ENCODE measurements at regions not wholly inside any gene's neighbourhood (a gene's known extent, or its start where the extent isn't known, plus 50 kb on each side); places are given as distances from the start of the nearest gene placed in this dataset.

- Histone ChIP-seq H3K9ac (ENCODE audit: low read depth, low read length) (no peak overlapping the region), H3K4me2 (ENCODE audit: insufficient read depth, low read length) (no peak overlapping the region), H3K36me3 (ENCODE audit: insufficient read depth, low read length) (no peaks in the 10 kb centered on the region), H3K9me3 (ENCODE audit: insufficient read depth, low read length, severe bottlenecking) (no peaks in the 10 kb centered on the region), H3K4me1 (ENCODE audit: insufficient read depth, low read length) (no peaks in the 10 kb centered on the region), H3K79me2 (ENCODE audit: insufficient read depth, low read length) (no peaks in the 10 kb centered on the region), H3K4me3 (ENCODE audit: low read depth in 1 of 2, low read length in 2 of 2) (no peak overlapping the region), H3K27me3 (ENCODE audit: insufficient read depth, low read length, poor library complexity) (peaks cover 4% of the 10 kb centered on the region), H2AFZ (ENCODE audit: low read depth, low read length) (no peak overlapping the region), H3K27ac (ENCODE audit: low read length) (no peak overlapping the region), H4K20me1 (ENCODE audit: insufficient read depth, low read length) (no peaks in the 10 kb centered on the region)
- TF ChIP-seq EZH2 (IDR thresholded peaks at IDR 0.05; ENCODE audit: borderline replicate concordance, low read depth, low read length, severe bottlenecking) (no peak), CTCF (IDR thresholded peaks at IDR 0.05; ENCODE audit: borderline replicate concordance, extremely low read depth, low read length, poor library complexity, severe bottlenecking) (no peak)
- no peak for DNase-seq
- no peak for ATAC-seq (ENCODE audit: insufficient read depth, low read depth)
Observed at GRCh38 chr5:61683926-61684325, 351.9 kb downstream of the ZSWIM6 start.

GRCh38 chr5:61686491-61687257 is 354.6 kb downstream of the ZSWIM6 start:
- Histone ChIP-seq H3K4me3 (ENCODE audit: low read depth in 1 of 2, low read length in 2 of 2) (no peak overlapping the region), H3K9me3 (ENCODE audit: insufficient read depth, low read length, severe bottlenecking) (no peaks in the 10 kb centered on the region), H3K79me2 (ENCODE audit: insufficient read depth, low read length) (no peaks in the 10 kb centered on the region), H4K20me1 (ENCODE audit: insufficient read depth, low read length) (no peaks in the 10 kb centered on the region), H3K27me3 (ENCODE audit: insufficient read depth, low read length, poor library complexity) (peaks cover 4% of the 10 kb centered on the region), H3K4me1 (ENCODE audit: insufficient read depth, low read length) (no peaks in the 10 kb centered on the region), H3K36me3 (ENCODE audit: insufficient read depth, low read length) (no peaks in the 10 kb centered on the region), H3K9ac (ENCODE audit: low read depth, low read length) (no peak overlapping the region), H3K4me2 (ENCODE audit: insufficient read depth, low read length) (no peak overlapping the region), H3K27ac (ENCODE audit: low read length) (no peak overlapping the region), H2AFZ (ENCODE audit: low read depth, low read length) (no peak overlapping the region)
- TF ChIP-seq EZH2 (IDR thresholded peaks at IDR 0.05; ENCODE audit: borderline replicate concordance, low read depth, low read length, severe bottlenecking) (no peak), CTCF (IDR thresholded peaks at IDR 0.05; ENCODE audit: borderline replicate concordance, extremely low read depth, low read length, poor library complexity, severe bottlenecking) (no peak)
- DNase-seq (no peak), ATAC-seq (ENCODE audit: insufficient read depth, low read depth) (no peak)

GRCh38 chr5:61687371-61687770 is 355.3 kb downstream of the ZSWIM6 start:
- no peak overlapping the region for H3K9ac ChIP-seq (ENCODE audit: low read depth, low read length)
- DNase-seq, result no peak
- no peaks in the 10 kb centered on the region for H3K4me1 ChIP-seq (ENCODE audit: insufficient read depth, low read length)
- H3K27ac ChIP-seq (ENCODE audit: low read length), result no peak overlapping the region
- no peaks in the 10 kb centered on the region for H3K79me2 ChIP-seq (ENCODE audit: insufficient read depth, low read length)
- H3K36me3 ChIP-seq (ENCODE audit: insufficient read depth, low read length), result no peaks in the 10 kb centered on the region
- TF ChIP-seq EZH2 (IDR thresholded peaks at IDR 0.05; ENCODE audit: borderline replicate concordance, low read depth, low read length, severe bottlenecking) (no peak), CTCF (IDR thresholded peaks at IDR 0.05; ENCODE audit: borderline replicate concordance, extremely low read depth, low read length, poor library complexity, severe bottlenecking) (no peak)
- no peaks in the 10 kb centered on the region for H4K20me1 ChIP-seq (ENCODE audit: insufficient read depth, low read length)
- H3K9me3 ChIP-seq (ENCODE audit: insufficient read depth, low read length, severe bottlenecking), result no peaks in the 10 kb centered on the region
- no peak overlapping the region for H3K4me3 ChIP-seq (ENCODE audit: low read depth in 1 of 2, low read length in 2 of 2)
- H3K27me3 ChIP-seq (ENCODE audit: insufficient read depth, low read length, poor library complexity), result peaks cover 4% of the 10 kb centered on the region
- H3K4me2 ChIP-seq (ENCODE audit: insufficient read depth, low read length), result no peak overlapping the region
- H2AFZ ChIP-seq (ENCODE audit: low read depth, low read length), result no peak overlapping the region
- no peak for ATAC-seq (ENCODE audit: insufficient read depth, low read depth)
